ENCODE measurements at regions not wholly inside any gene's neighbourhood (a gene's known extent, or its start where the extent isn't known, plus 50 kb on each side); places are given as distances from the start of the nearest gene placed in this dataset.

- TF ChIP-seq POLR2A (IDR thresholded peaks at IDR 0.05; ENCODE audit: low read length) (no peak), CTCF (IDR thresholded peaks at IDR 0.05) (no peak), REST (IDR thresholded peaks at IDR 0.05) (no peak), ZFP36 (IDR thresholded peaks at IDR 0.05; ENCODE audit: borderline replicate concordance, partially characterized antibody) (no peak)
Measured at GRCh38 chr6:155962276-155962675, 506.6 kb upstream of the NOX3 start.

Data from A549 (cell line).